Pancreas (tissue), 10 donors: ENCODE measurements at regions not wholly inside any gene's neighbourhood (a gene's known extent, or its start where the extent isn't known, plus 50 kb on each side); places are given as distances from the start of the nearest gene placed in this dataset.

Source experiments
- ATAC-seq, 4 donors: fragments of 200-7000 bp; cut with Tn5 transposase; one replicate each; pipeline versions ENCODE4 v1.8.0 to v1.9.1; 2020; ENCODE audit warnings: mild to moderate bottlenecking in 4 of 4, moderate library complexity in 4 of 4
- DNase-seq, 6 donors: peaks; one replicate each; pipeline ENCODE4 v3.0.0-alpha.2; 2020
- FAIRE-seq: peaks from 2 replicates; lab custom pipeline; 2012; peaks lifted over from hg19 to GRCh38; lab: Jason Lieb, UNC
- H3K27ac ChIP-seq, 4 donors: fragments of 200-600 bp; sonication (generic); 1 replicate in 3 of 4; 2 replicates in 1 of 4; pipeline versions ENCODE4 v1.5.0 to v1.8.0; 2020
- H3K27me3 ChIP-seq, 4 donors: fragments of 200-600 bp; one replicate each; pipeline ENCODE4 v1.8.0; 2021
- H3K36me3 ChIP-seq, 3 donors: fragments of 200-600 bp; sonication (generic) in 1 of 3; one replicate each; pipeline versions ENCODE4 v1.5.0 to v1.8.0; 2020 to 2021
- H3K4me1 ChIP-seq, 3 donors: fragments of 200-600 bp; one replicate each; pipeline ENCODE4 v1.8.0; 2021
- H3K4me3 ChIP-seq, 4 donors: fragments of 200-600 bp; sonication (generic) in 2 of 4; one replicate each; pipeline versions ENCODE4 v1.5.0 to v1.8.0; 2020 to 2021
- H3K9me3 ChIP-seq, 4 donors: fragments of 200-600 bp; one replicate each; pipeline ENCODE4 v1.8.0; 2021
- CTCF ChIP-seq, 4 donors: fragments of 200-600 bp; sonication (generic) in 3 of 4; IDR thresholded peaks; one replicate each; pipeline versions ENCODE4 v1.5.0 to v1.8.0; 2021; ENCODE audit warnings: antibody characterized with exemption in 4 of 4
- WGBS, 2 donors: extraction: QIAGEN DNeasy Blood & Tissue Kit; methylation state at CpG; one replicate each; pipeline ENCODE4 v1.1.7; 2013; 5-methylcytosine and 5-hydroxymethylcytosine counted together
- intact Hi-C, 3 donors: fragments of 100-400 bp; cut with DNase I; formaldehyde crosslinking; loops; one replicate each; pipeline versions ENCODE4 v1.11.1 to v1.14.2; 2022
- donor health status: healthy with polysubstance abuse.
- donor health status: DM: no; HTN: no; CAD: no; lungs with moderate emphysema.
- donor health status: DM: no; HTN: no; CAD: no.
- donor health status: control.
- donor health status: control.
- donor health status: Bipolar disorder and iron deficiency.
- donor health status: DM: yes; HTN: yes; CAD: no.
- donor health status: DM: no; HTN: no; CAD: no.
- donor health status: DM: no; HTN: no; CAD: no.
- donor health status: DM: yes; HTN: yes; CAD: no.

GRCh38 chr1:234862360-234862943 lies 252.5 kb upstream of the IRF2BP2 start:
- H3K27ac ChIP-seq: peak overlapping the region; percentile 11 to 71 (median 49)
- H3K4me3 ChIP-seq: no peak overlapping the region
- H3K36me3 ChIP-seq: no peaks in the 10 kb centered on the region
- 55 to 56% methylated on average over 7 of the region's 7 CpGs for WGBS, 2 donors
- peak in 1 of 4 donors; percentile 23 for ATAC-seq
- intact Hi-C loops: no loop called here
- TF ChIP-seq CTCF (IDR thresholded peaks at IDR 0.05): no peak
- no peaks in the 10 kb centered on the region for H3K27me3 ChIP-seq
- FAIRE-seq: no peak
- DNase-seq: no peak
- peaks cover 4 to 16% (median 4%) of the 10 kb centered on the region in 3 donors for H3K4me1 ChIP-seq
- H3K9me3 ChIP-seq: no peaks in the 10 kb centered on the region

- peaks cover 4 to 16% (median 4%) of the 10 kb centered on the region in 3 donors for H3K4me1 ChIP-seq
- intact Hi-C loops: no loop called here
- peak in 3 of 4 donors; percentile 31 to 52 (median 47) for ATAC-seq
- no peak for DNase-seq
- 34 to 35% methylated on average over 4 of the region's 4 CpGs for WGBS, 2 donors
- H3K27ac ChIP-seq: no peak overlapping the region
- TF ChIP-seq CTCF (IDR thresholded peaks at IDR 0.05): no peak
- no peak overlapping the region for H3K4me3 ChIP-seq
- no peaks in the 10 kb centered on the region for H3K27me3 ChIP-seq
- H3K9me3 ChIP-seq: no peaks in the 10 kb centered on the region
- no peaks in the 10 kb centered on the region for H3K36me3 ChIP-seq
- FAIRE-seq: no peak
Measured at GRCh38 chr1:234861761-234862160, 251.8 kb upstream of the IRF2BP2 start.

- Histone ChIP-seq H3K27ac (no peak overlapping the region), H3K27me3 (no peaks in the 10 kb centered on the region), H3K4me1 (peaks cover 4 to 16% (median 4%) of the 10 kb centered on the region in 3 donors), H3K4me3 (no peak overlapping the region), H3K36me3 (no peaks in the 10 kb centered on the region), H3K9me3 (no peaks in the 10 kb centered on the region)
- no peak for TF ChIP-seq CTCF (IDR thresholded peaks at IDR 0.05)
- FAIRE-seq (no peak), DNase-seq (no peak), ATAC-seq (no peak)
- 97 to 98% methylated on average over 2 of the region's 2 CpGs for WGBS, 2 donors
- intact Hi-C loops: no loop called here
Measured at GRCh38 chr1:234861024-234861620, 251.1 kb upstream of the IRF2BP2 start.

GRCh38 chr1:234858722-234859121 lies 248.7 kb upstream of the IRF2BP2 start:
- no peaks in the 10 kb centered on the region for H3K9me3 ChIP-seq
- no peak overlapping the region for H3K4me3 ChIP-seq
- FAIRE-seq (no peak), ATAC-seq (no peak), DNase-seq (no peak)
- no peaks in the 10 kb centered on the region for H3K27me3 ChIP-seq
- intact Hi-C loops: no loop called here
- H3K27ac ChIP-seq: no peak overlapping the region
- H3K36me3 ChIP-seq: no peaks in the 10 kb centered on the region
- TF ChIP-seq CTCF (IDR thresholded peaks at IDR 0.05): no peak
- H3K4me1 ChIP-seq: peaks cover 4 to 16% (median 4%) of the 10 kb centered on the region in 3 donors

- Histone ChIP-seq H3K4me1 (peaks cover 0 to 7% (median 2%) of the 10 kb centered on the region in 3 donors), H3K36me3 (no peaks in the 10 kb centered on the region), H3K27me3 (no peaks in the 10 kb centered on the region), H3K4me3 (no peak overlapping the region), H3K27ac (no peak overlapping the region), H3K9me3 (no peaks in the 10 kb centered on the region)
- ATAC-seq (peak in 1 of 4 donors; percentile 15), FAIRE-seq (no peak), DNase-seq (no peak)
- TF ChIP-seq CTCF (IDR thresholded peaks at IDR 0.05): no peak
- WGBS, 2 donors: 80 to 84% methylated on average over 3 of the region's 3 CpGs
- intact Hi-C loops: no loop called here
Measured at GRCh38 chr1:234856845-234857245, 246.9 kb upstream of the IRF2BP2 start.
